ENCODE measurements at regions not wholly inside any gene's neighbourhood (a gene's known extent, or its start where the extent isn't known, plus 50 kb on each side); places are given as distances from the start of the nearest gene placed in this dataset.

DNA sequence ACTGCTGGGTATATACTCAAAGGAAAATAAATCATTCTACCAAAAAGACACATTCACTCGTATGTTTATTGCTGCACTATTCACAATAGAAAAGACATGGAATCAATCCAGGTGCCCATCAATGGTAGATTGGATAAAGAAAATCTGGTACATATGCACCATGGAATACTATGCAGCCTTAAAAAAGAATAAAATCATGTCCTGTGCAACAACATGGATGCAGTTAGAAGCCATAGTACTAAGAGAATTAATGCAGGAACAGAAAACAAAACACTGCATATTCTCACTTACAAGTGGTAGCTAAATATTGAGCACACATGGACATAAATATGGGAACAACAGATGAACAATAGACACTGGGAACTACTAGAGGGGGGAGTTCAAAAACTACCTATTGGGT, 96.3 kb downstream of the FAM76B start:
- TF ChIP-seq, protein P1, sequence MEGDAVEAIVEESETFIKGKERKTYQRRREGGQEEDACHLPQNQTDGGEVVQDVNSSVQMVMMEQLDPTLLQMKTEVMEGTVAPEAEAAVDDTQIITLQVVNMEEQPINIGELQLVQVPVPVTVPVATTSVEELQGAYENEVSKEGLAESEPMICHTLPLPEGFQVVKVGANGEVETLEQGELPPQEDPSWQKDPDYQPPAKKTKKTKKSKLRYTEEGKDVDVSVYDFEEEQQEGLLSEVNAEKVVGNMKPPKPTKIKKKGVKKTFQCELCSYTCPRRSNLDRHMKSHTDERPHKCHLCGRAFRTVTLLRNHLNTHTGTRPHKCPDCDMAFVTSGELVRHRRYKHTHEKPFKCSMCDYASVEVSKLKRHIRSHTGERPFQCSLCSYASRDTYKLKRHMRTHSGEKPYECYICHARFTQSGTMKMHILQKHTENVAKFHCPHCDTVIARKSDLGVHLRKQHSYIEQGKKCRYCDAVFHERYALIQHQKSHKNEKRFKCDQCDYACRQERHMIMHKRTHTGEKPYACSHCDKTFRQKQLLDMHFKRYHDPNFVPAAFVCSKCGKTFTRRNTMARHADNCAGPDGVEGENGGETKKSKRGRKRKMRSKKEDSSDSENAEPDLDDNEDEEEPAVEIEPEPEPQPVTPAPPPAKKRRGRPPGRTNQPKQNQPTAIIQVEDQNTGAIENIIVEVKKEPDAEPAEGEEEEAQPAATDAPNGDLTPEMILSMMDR (IDR thresholded peaks at IDR 0.05 in 2 of 3, conservative IDR thresholded peaks at IDR 0.05 in 1 of 3; ENCODE audit: borderline replicate concordance in 1 of 3, insufficient read depth in 1 of 3, low read depth in 2 of 3, low read length in 2 of 3) = no peak
- TF ChIP-seq, protein P2, sequence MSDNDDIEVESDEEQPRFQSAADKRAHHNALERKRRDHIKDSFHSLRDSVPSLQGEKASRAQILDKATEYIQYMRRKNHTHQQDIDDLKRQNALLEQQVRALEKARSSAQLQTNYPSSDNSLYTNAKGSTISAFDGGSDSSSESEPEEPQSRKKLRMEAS (IDR thresholded peaks at IDR 0.05) = no peak
- no peak for TF ChIP-seq POLR2A (IDR thresholded peaks at IDR 0.05; ENCODE audit: borderline replicate concordance, extremely low read depth, insufficient read depth, insufficient read length)
- no peak for TF ChIP-seq POLR2AphosphoS5 (IDR thresholded peaks at IDR 0.05; ENCODE audit: low read depth, low read length)
- no peak for TF ChIP-seq ZFX (IDR thresholded peaks at IDR 0.05)
- TF ChIP-seq, protein P3, sequence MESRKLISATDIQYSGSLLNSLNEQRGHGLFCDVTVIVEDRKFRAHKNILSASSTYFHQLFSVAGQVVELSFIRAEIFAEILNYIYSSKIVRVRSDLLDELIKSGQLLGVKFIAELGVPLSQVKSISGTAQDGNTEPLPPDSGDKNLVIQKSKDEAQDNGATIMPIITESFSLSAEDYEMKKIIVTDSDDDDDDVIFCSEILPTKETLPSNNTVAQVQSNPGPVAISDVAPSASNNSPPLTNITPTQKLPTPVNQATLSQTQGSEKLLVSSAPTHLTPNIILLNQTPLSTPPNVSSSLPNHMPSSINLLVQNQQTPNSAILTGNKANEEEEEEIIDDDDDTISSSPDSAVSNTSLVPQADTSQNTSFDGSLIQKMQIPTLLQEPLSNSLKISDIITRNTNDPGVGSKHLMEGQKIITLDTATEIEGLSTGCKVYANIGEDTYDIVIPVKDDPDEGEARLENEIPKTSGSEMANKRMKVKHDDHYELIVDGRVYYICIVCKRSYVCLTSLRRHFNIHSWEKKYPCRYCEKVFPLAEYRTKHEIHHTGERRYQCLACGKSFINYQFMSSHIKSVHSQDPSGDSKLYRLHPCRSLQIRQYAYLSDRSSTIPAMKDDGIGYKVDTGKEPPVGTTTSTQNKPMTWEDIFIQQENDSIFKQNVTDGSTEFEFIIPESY (IDR thresholded peaks at IDR 0.05; ENCODE audit: extremely low read depth, insufficient replicate concordance, low read length) = no peak
- no peak for TF ChIP-seq TCF7L2 (IDR thresholded peaks at IDR 0.05; ENCODE audit: borderline replicate concordance, extremely low read depth, insufficient read depth, insufficient read length)
- TF ChIP-seq, protein P4, sequence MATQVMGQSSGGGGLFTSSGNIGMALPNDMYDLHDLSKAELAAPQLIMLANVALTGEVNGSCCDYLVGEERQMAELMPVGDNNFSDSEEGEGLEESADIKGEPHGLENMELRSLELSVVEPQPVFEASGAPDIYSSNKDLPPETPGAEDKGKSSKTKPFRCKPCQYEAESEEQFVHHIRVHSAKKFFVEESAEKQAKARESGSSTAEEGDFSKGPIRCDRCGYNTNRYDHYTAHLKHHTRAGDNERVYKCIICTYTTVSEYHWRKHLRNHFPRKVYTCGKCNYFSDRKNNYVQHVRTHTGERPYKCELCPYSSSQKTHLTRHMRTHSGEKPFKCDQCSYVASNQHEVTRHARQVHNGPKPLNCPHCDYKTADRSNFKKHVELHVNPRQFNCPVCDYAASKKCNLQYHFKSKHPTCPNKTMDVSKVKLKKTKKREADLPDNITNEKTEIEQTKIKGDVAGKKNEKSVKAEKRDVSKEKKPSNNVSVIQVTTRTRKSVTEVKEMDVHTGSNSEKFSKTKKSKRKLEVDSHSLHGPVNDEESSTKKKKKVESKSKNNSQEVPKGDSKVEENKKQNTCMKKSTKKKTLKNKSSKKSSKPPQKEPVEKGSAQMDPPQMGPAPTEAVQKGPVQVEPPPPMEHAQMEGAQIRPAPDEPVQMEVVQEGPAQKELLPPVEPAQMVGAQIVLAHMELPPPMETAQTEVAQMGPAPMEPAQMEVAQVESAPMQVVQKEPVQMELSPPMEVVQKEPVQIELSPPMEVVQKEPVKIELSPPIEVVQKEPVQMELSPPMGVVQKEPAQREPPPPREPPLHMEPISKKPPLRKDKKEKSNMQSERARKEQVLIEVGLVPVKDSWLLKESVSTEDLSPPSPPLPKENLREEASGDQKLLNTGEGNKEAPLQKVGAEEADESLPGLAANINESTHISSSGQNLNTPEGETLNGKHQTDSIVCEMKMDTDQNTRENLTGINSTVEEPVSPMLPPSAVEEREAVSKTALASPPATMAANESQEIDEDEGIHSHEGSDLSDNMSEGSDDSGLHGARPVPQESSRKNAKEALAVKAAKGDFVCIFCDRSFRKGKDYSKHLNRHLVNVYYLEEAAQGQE (IDR thresholded peaks at IDR 0.05; ENCODE audit: low read depth) = no peak
- TF ChIP-seq ZNF274 (IDR thresholded peaks at IDR 0.05; ENCODE audit: low read depth, low read length) = no peak
- no peak for TF ChIP-seq EZH2 (IDR thresholded peaks at IDR 0.05)

All from HCT116 (cell line).